Activated T-cell treated with anti-CD3 and anti-CD28 coated beads for 24 hours (primary cell): ENCODE measurements at regions not wholly inside any gene's neighbourhood (a gene's known extent, or its start where the extent isn't known, plus 50 kb on each side); places are given as distances from the start of the nearest gene placed in this dataset.
"Not testable (repeated sequence)": the region's sequence is repeated elsewhere in the genome, so short reads cannot be mapped to it uniquely, and the experiment has no call there.

Source experiments
- DNase-seq: peaks from one replicate; pipeline ENCODE4 v3.0.0-alpha.2; 2020; ENCODE audit warnings: low read depth

GRCh38 chr13:34360702-34361101 is 542.8 kb downstream of the RFC3 start:
- no peak for DNase-seq

- DNase-seq: no peak
Observed at GRCh38 chr13:34361560-34361959, 543.6 kb downstream of the RFC3 start.

- no peak for DNase-seq
Observed at GRCh38 chr13:34363266-34363665, 545.3 kb downstream of the RFC3 start.

GRCh38 chr13:34364633-34365032 is 546.7 kb downstream of the RFC3 start:
- no peak for DNase-seq

- no peak for DNase-seq
Observed at GRCh38 chr13:34369931-34370330, 552.0 kb downstream of the RFC3 start.

GRCh38 chr13:34371108-34371507 is 553.2 kb downstream of the RFC3 start:
- no peak for DNase-seq

- DNase-seq: no peak
Observed at GRCh38 chr13:34371645-34372395, 553.9 kb downstream of the RFC3 start.

GRCh38 chr13:34372581-34372980 is 554.6 kb downstream of the RFC3 start:
- DNase-seq: no peak

- no peak for DNase-seq
Observed at GRCh38 chr13:34376483-34376882, 558.5 kb downstream of the RFC3 start.

- DNase-seq: no peak
Observed at GRCh38 chr13:34381228-34381627, 560.8 kb upstream of the NBEA start.

- no peak for DNase-seq
Observed at GRCh38 chr13:34383728-34384127, 558.3 kb upstream of the NBEA start.

GRCh38 chr13:34386229-34386628 is 555.8 kb upstream of the NBEA start:
- not testable (repeated sequence) for DNase-seq

- DNase-seq: no peak
Observed at GRCh38 chr13:34391076-34391475, 551.0 kb upstream of the NBEA start.

- no peak for DNase-seq
Observed at GRCh38 chr13:34401696-34402095, 540.4 kb upstream of the NBEA start.

- DNase-seq: no peak
Observed at GRCh38 chr13:34405410-34406181, 536.5 kb upstream of the NBEA start.

- no peak for DNase-seq
Observed at GRCh38 chr13:34408640-34409039, 533.4 kb upstream of the NBEA start.

GRCh38 chr13:34409496-34410182 is 532.4 kb upstream of the NBEA start:
- no peak for DNase-seq

- DNase-seq: no peak
Observed at GRCh38 chr13:34410678-34411077, 531.4 kb upstream of the NBEA start.

GRCh38 chr13:34411177-34411576 is 530.9 kb upstream of the NBEA start:
- DNase-seq: no peak

- no peak for DNase-seq
Observed at GRCh38 chr13:34411894-34412293, 530.2 kb upstream of the NBEA start.

GRCh38 chr13:34412295-34412694 is 529.8 kb upstream of the NBEA start:
- no peak for DNase-seq

GRCh38 chr13:34412817-34413375 is 529.2 kb upstream of the NBEA start:
- DNase-seq: no peak
